UCSD-AML1 (cell line): ENCODE measurements at regions not wholly inside any gene's neighbourhood (a gene's known extent, or its start where the extent isn't known, plus 50 kb on each side); places are given as distances from the start of the nearest gene placed in this dataset.
"Not testable (repeated sequence)": the region's sequence is repeated elsewhere in the genome, so short reads cannot be mapped to it uniquely, and the experiment has no call there.

ENCODE experiments used
- DNase-seq: peaks from one replicate; lab custom pipeline; 2025; ENCODE audit not compliant: unreplicated experiment; lab: John Stamatoyannopoulos, UW

DNA sequence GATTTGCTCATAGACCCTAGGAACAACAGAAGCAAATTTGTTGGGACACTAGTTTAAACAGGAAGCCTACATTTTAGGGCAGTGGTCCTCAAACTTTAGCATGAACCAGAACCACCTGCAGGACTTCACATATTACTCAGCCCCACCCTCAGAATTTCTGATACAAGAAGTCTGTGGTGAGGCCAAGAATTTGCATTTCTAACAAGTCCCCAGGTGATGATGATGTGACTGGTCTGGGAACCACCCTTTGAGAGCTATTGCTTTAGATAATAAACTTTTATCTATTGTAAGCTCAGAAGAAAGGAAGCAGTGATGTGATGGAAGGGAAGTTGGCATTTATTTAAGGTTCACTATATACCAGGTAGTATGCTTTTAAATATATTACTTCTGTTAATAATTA, 194.0 kb downstream of the FAM181B start:
- no peak for DNase-seq

GRCh38 chr11:82536706-82537105, 197.0 kb downstream of the FAM181B start:
- no peak for DNase-seq

GRCh38 chr11:82533628-82534327, 199.9 kb downstream of the FAM181B start:
- no peak for DNase-seq

- no peak for DNase-seq
These were observed 203.7 kb downstream of the FAM181B start for GRCh38 chr11:82529936-82530335.

GRCh38 chr11:82527081-82527584, 206.5 kb downstream of the FAM181B start:
- DNase-seq, result no peak

- DNase-seq, result no peak
These were observed 210.5 kb downstream of the FAM181B start for GRCh38 chr11:82523141-82523540.

DNA sequence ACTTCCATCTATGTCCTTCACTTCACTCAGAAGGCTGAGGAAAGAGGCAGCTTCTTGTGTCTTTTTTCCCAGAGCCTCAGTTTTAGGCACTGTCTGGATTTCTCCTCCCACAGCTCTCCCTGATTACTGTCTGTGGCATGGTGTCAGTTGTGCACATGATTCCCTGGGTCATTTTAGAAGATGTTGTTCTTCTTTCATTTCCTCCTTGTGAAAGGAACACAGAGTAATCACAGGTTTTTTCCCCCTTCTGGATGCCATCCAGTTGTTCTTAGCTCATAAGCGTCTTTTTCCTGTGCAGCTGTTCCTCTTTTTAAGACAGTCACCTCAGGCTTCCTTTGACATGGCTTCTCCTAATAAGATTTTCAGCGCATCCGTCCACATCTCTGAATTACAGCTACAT, 212.2 kb downstream of the FAM181B start:
- DNase-seq, result no peak

GRCh38 chr11:82507288-82507687, 226.4 kb downstream of the FAM181B start:
- DNase-seq, result no peak

- DNase-seq, result no peak
These were observed 228.3 kb downstream of the FAM181B start for GRCh38 chr11:82505379-82505778.

- not testable (repeated sequence) for DNase-seq
These were observed 232.5 kb downstream of the FAM181B start for GRCh38 chr11:82501174-82501573.

DNA sequence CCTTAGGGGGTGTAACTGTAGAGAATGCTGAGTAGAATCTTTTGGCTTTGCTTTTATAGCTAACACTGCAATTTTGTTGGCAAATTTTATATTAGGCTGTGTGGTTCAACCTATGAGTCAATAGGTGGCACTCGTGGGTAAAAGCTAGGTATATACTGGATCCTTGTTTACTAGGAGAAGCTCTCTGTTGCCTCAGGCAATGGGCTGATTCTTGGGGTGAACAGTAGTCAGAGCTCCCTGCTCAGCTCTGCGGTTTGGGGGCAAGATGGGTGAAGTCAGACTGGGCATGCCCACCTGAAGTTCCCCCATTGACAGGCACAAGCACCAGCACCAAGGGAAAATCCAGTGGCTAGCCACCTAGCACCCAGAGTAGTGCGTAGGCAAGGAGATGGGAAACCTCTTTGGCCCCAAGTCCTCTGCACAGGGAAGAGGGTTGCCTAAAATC, 238.7 kb downstream of the FAM181B start:
- no peak for DNase-seq

GRCh38 chr11:82474876-82475275, 258.8 kb downstream of the FAM181B start:
- no peak for DNase-seq

DNA sequence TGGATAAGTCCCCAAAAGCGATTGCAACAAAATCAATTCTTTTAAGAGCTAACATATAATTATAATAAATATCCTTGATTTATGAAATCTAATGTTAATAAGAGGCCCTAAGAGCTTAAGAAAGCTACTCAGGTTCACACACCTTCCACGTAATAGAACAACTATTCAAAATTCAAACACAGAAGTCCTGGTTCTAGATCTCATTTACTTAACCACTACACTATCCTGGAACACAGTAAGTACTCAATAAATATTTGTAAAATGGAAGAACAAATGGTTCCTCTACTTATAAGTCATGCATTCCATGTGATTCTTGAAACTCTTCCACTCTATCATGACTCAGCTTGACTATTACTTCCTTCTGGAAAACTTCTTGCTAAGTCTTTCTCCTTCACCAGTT, 268.2 kb downstream of the FAM181B start:
- DNase-seq, result no peak

DNA sequence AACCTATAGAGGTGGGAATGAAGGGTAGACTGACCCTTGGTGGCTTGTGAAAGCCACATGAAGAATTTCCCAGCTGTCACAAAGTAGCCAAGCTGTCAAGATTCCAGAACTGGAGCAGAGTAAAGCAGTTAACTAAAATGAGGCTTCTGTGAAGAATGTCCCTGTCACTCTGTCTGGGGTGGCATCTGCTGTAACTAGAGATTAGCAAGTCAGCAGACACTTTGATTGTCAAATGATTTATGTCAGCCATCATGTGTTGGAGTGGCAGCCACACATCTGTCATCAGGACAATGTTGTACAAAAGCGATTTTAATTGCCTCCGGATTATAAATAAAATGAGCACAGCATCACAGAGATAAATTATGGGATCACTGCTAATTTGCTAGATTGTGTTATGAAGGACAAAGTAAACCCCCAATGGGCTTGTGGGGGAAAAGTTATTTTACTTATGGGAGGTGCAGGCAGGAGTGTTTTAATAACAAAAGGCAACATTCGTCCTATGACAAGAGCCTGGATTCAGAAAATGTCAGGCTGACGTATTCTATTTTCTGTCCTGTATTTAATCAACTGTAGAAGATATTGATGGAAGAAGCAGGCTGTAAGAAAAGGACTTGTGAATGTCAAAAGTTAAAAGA, 270.9 kb downstream of the FAM181B start:
- DNase-seq, result no peak

DNA sequence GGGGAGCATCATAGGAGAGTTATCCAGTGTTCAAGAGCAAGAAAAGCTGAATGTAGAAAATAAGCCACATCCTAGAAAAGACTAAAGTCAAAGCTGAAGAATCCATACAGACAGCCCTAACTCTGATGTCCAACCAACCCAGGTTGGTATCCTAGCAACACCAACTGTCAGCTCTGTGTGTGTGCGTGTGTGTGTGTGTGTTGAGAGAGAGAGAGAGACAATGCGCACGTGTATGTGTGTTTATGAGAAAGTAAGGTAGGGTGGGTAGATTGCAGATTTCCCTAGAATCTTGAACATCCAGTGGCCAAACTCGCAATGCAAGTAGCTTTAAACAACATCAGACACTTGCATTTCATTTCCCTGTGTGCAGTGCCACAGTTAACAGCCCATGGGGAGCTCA, 274.9 kb downstream of the FAM181B start:
- no peak for DNase-seq

GRCh38 chr11:82458147-82458546, 275.5 kb downstream of the FAM181B start:
- DNase-seq, result no peak

- DNase-seq, result no peak
These were observed 282.7 kb downstream of the FAM181B start for GRCh38 chr11:82450996-82451395.

- DNase-seq, result no peak
These were observed 327.1 kb downstream of the FAM181B start for GRCh38 chr11:82406611-82407010.

- DNase-seq, result no peak
These were observed 328.2 kb downstream of the FAM181B start for GRCh38 chr11:82405421-82405820.

DNA sequence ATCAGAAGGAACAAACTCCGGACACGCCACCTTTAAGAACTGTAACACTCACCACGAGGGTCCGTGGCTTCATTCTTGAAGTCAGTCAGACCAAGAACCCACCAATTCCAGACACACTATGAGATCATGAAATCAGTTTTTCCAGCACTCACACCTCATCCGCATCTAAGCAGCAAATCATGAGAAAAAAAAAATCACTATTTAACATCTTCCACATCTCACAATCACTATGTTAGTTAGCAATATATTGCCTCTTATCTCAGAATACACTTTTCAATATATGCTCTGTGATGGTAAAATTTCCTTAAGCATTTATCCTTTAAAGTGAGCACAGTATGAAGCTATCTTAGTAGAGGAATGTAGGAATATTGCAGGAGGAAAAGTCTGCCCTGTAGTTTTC, 328.7 kb downstream of the FAM181B start:
- DNase-seq, result no peak

DNA sequence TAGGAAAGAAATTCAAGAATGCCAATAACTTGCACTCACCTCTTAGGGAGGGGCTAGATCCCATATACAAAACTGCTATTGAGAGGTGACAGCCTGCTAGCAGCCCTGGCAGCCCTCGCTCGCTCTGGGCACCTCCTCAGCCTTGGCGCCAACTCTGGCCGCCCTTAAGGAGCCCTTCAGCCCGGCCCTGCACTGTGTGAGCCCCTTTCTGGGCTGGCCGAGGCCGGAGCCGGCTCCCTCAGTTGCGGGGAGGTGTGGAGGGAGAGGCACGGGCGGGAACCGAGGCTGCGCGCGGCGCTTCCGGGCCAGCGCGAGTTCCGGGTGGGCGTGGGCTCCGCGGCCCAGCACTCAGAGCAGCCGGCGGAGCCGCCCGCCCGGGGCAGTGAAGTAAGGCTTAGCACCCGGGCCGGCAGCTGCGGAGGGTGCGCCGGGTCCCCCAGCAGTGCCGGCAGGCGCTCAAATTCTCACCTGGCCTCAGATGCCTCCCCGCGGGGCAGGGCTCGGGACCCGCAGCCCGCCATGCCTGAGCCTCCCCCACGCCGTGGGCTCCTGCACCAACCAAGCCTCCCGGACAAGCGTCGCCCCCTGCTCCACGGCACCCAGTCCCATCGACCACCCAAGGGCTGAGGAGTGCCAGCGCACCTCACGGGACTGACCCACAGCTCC, 329.9 kb downstream of the FAM181B start:
- DNase-seq, result no peak

GRCh38 chr11:82398300-82398815, 335.3 kb downstream of the FAM181B start:
- no peak for DNase-seq
